NCI-H2029 (cell line): ENCODE measurements at regions not wholly inside any gene's neighbourhood (a gene's known extent, or its start where the extent isn't known, plus 50 kb on each side); places are given as distances from the start of the nearest gene placed in this dataset.

Source experiments
- DNase-seq: peaks from one replicate; lab custom pipeline; 2025; lab: John Stamatoyannopoulos, UW

GRCh38 chr4:65120287-65120686, 550.0 kb downstream of the EPHA5 start:
- DNase-seq, result no peak

- DNase-seq, result no peak
Measured at GRCh38 chr4:65102419-65102818, 567.9 kb downstream of the EPHA5 start.

GRCh38 chr4:65096630-65097029, 573.7 kb downstream of the EPHA5 start:
- no peak for DNase-seq

- no peak for DNase-seq
Measured at GRCh38 chr4:65089666-65090065, 580.6 kb downstream of the EPHA5 start.

GRCh38 chr4:65083076-65083475, 587.2 kb downstream of the EPHA5 start:
- no peak for DNase-seq

- DNase-seq, result no peak
Measured at GRCh38 chr4:65071564-65071963, 598.7 kb downstream of the EPHA5 start.

- DNase-seq, result no peak
Measured at GRCh38 chr4:65069177-65069576, 601.1 kb downstream of the EPHA5 start.

- DNase-seq, result no peak
Measured at GRCh38 chr4:65066106-65066505, 604.2 kb downstream of the EPHA5 start.

GRCh38 chr4:65063601-65064000, 606.7 kb downstream of the EPHA5 start:
- no peak for DNase-seq

GRCh38 chr4:65050786-65051185, 619.5 kb downstream of the EPHA5 start:
- DNase-seq, result no peak

GRCh38 chr4:65046192-65047133, 623.8 kb downstream of the EPHA5 start:
- DNase-seq, result no peak

- no peak for DNase-seq
Measured at GRCh38 chr4:65033899-65034298, 624.6 kb upstream of the TECRL start.

- no peak for DNase-seq
Measured at GRCh38 chr4:65028592-65028991, 619.3 kb upstream of the TECRL start.

GRCh38 chr4:65023883-65024670, 614.8 kb upstream of the TECRL start:
- no peak for DNase-seq

GRCh38 chr4:65023081-65023480, 613.8 kb upstream of the TECRL start:
- DNase-seq, result no peak

- no peak for DNase-seq
Measured at GRCh38 chr4:65021737-65022136, 612.5 kb upstream of the TECRL start.

- DNase-seq, result no peak
Measured at GRCh38 chr4:65021149-65021548, 611.9 kb upstream of the TECRL start.

GRCh38 chr4:65019775-65020174, 610.5 kb upstream of the TECRL start:
- no peak for DNase-seq

GRCh38 chr4:65018313-65018712, 609.1 kb upstream of the TECRL start:
- DNase-seq, result no peak

GRCh38 chr4:65014078-65014477, 604.8 kb upstream of the TECRL start:
- no peak for DNase-seq

GRCh38 chr4:65007841-65008439, 598.7 kb upstream of the TECRL start:
- DNase-seq, result peak; percentile 26

GRCh38 chr4:64975177-64975576, 565.9 kb upstream of the TECRL start:
- no peak for DNase-seq

- DNase-seq, result no peak
Measured at GRCh38 chr4:64969081-64969480, 559.8 kb upstream of the TECRL start.
